Muscle of back (tissue), 3 donors: ENCODE measurements at regions not wholly inside any gene's neighbourhood (a gene's known extent, or its start where the extent isn't known, plus 50 kb on each side); places are given as distances from the start of the nearest gene placed in this dataset.

Source experiments
- DNase-seq, 3 donors: peaks; one replicate each; pipeline versions ENCODE4 v3.0.0 to v3.0.0-alpha.2; 2013

- DNase-seq, result no peak
These were observed 543.1 kb upstream of the NECTIN3 start for GRCh38 chr3:110528305-110529121.

- no peak for DNase-seq
These were observed 540.7 kb upstream of the NECTIN3 start for GRCh38 chr3:110530902-110531301.

GRCh38 chr3:110533089-110533488 is 538.5 kb upstream of the NECTIN3 start:
- no peak for DNase-seq

- DNase-seq, result no peak
These were observed 529.0 kb upstream of the NECTIN3 start for GRCh38 chr3:110542552-110543150.

- DNase-seq, result no peak
These were observed 526.9 kb upstream of the NECTIN3 start for GRCh38 chr3:110544730-110545129.

GRCh38 chr3:110550511-110550910 is 521.1 kb upstream of the NECTIN3 start:
- no peak for DNase-seq

- no peak for DNase-seq
These were observed 509.0 kb upstream of the NECTIN3 start for GRCh38 chr3:110562621-110563020.

- no peak for DNase-seq
These were observed 506.9 kb upstream of the NECTIN3 start for GRCh38 chr3:110564674-110565073.

GRCh38 chr3:110567029-110567428 is 504.6 kb upstream of the NECTIN3 start:
- no peak for DNase-seq

GRCh38 chr3:110568246-110568645 is 503.4 kb upstream of the NECTIN3 start:
- DNase-seq, result peak in 1 of 3 donors; percentile 70

- DNase-seq, result no peak
These were observed 502.5 kb upstream of the NECTIN3 start for GRCh38 chr3:110569073-110569472.

- no peak for DNase-seq
These were observed 495.9 kb upstream of the NECTIN3 start for GRCh38 chr3:110575702-110576101.

GRCh38 chr3:110576960-110577359 is 494.7 kb upstream of the NECTIN3 start:
- peak in 1 of 3 donors; percentile 88 for DNase-seq

GRCh38 chr3:110577854-110578253 is 493.8 kb upstream of the NECTIN3 start:
- peak in 1 of 3 donors; percentile 12 for DNase-seq

- peak in 1 of 3 donors; percentile 24 for DNase-seq
These were observed 491.6 kb upstream of the NECTIN3 start for GRCh38 chr3:110579840-110580550.

GRCh38 chr3:110583373-110583935 is 488.2 kb upstream of the NECTIN3 start:
- DNase-seq, result no peak

GRCh38 chr3:110588906-110589305 is 482.7 kb upstream of the NECTIN3 start:
- DNase-seq, result no peak

- DNase-seq, result no peak
These were observed 482.3 kb upstream of the NECTIN3 start for GRCh38 chr3:110589341-110589740.

GRCh38 chr3:110593749-110594148 is 477.9 kb upstream of the NECTIN3 start:
- no peak for DNase-seq

GRCh38 chr3:110598847-110599490 is 472.6 kb upstream of the NECTIN3 start:
- DNase-seq, result peak in 1 of 3 donors; percentile 31

GRCh38 chr3:110608566-110608965 is 463.1 kb upstream of the NECTIN3 start:
- DNase-seq, result peak in 1 of 3 donors; percentile 2

- DNase-seq, result no peak
These were observed 459.6 kb upstream of the NECTIN3 start for GRCh38 chr3:110612045-110612444.
